Epithelial cell of esophagus (primary cell): ENCODE measurements at regions not wholly inside any gene's neighbourhood (a gene's known extent, or its start where the extent isn't known, plus 50 kb on each side); places are given as distances from the start of the nearest gene placed in this dataset.
"Not testable (repeated sequence)": the region's sequence is repeated elsewhere in the genome, so short reads cannot be mapped to it uniquely, and the experiment has no call there.

Experiments
- DNase-seq: peaks from one replicate; pipeline ENCODE4 v3.0.0; 2010; ENCODE audit warnings: low read depth
- H3K4me3 ChIP-seq: 2 replicates; pipeline ENCODE4 v1.5.1; 2011; ENCODE audit warnings: mild to moderate bottlenecking, low read length, control low read depth
- TF ChIP-seq, protein P1 (sequence below): IDR thresholded peaks from 2 replicates; pipeline ENCODE4 v1.5.1; 2011; ENCODE audit warnings: low read depth, mild to moderate bottlenecking, low read length, control low read depth, inconsistent platforms; ENCODE audit not compliant: insufficient read depth; ENCODE audit errors: missing control alignments

- no peak for DNase-seq
- TF ChIP-seq, protein P1, sequence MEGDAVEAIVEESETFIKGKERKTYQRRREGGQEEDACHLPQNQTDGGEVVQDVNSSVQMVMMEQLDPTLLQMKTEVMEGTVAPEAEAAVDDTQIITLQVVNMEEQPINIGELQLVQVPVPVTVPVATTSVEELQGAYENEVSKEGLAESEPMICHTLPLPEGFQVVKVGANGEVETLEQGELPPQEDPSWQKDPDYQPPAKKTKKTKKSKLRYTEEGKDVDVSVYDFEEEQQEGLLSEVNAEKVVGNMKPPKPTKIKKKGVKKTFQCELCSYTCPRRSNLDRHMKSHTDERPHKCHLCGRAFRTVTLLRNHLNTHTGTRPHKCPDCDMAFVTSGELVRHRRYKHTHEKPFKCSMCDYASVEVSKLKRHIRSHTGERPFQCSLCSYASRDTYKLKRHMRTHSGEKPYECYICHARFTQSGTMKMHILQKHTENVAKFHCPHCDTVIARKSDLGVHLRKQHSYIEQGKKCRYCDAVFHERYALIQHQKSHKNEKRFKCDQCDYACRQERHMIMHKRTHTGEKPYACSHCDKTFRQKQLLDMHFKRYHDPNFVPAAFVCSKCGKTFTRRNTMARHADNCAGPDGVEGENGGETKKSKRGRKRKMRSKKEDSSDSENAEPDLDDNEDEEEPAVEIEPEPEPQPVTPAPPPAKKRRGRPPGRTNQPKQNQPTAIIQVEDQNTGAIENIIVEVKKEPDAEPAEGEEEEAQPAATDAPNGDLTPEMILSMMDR, result no peak
These were observed 145.5 kb upstream of the NPY2R start for GRCh38 chr4:155062948-155063347.

GRCh38 chr4:155064934-155065333, 143.5 kb upstream of the NPY2R start:
- not testable (repeated sequence) for H3K4me3 ChIP-seq

More at GRCh38 chr4:155062948-155063347, 145.5 kb upstream of the NPY2R start:
- H3K4me3 ChIP-seq, result no peak overlapping the region

GRCh38 chr4:155066871-155067270, 141.6 kb upstream of the NPY2R start:
- H3K4me3 ChIP-seq, result no peak overlapping the region
- DNase-seq, result no peak
- TF ChIP-seq, protein P1, result no peak

More at GRCh38 chr4:155064934-155065333, 143.5 kb upstream of the NPY2R start:
- DNase-seq, result not testable (repeated sequence)

GRCh38 chr4:155071962-155072361, 136.5 kb upstream of the NPY2R start:
- no peak overlapping the region for H3K4me3 ChIP-seq
- TF ChIP-seq, protein P1, result no peak
- DNase-seq, result no peak

- TF ChIP-seq, protein P1, result no peak
- H3K4me3 ChIP-seq, result no peak overlapping the region
- no peak for DNase-seq
These were observed 136.0 kb upstream of the NPY2R start for GRCh38 chr4:155072417-155072816.

- H3K4me3 ChIP-seq, result no peak overlapping the region
- TF ChIP-seq, protein P1, result no peak
- no peak for DNase-seq
These were observed 134.6 kb upstream of the NPY2R start for GRCh38 chr4:155073852-155074251.

- no peak overlapping the region for H3K4me3 ChIP-seq
- TF ChIP-seq, protein P1, result no peak
- DNase-seq, result no peak
These were observed 132.1 kb upstream of the NPY2R start for GRCh38 chr4:155076256-155076785.
